ENCODE measurements at regions not wholly inside any gene's neighbourhood (a gene's known extent, or its start where the extent isn't known, plus 50 kb on each side); places are given as distances from the start of the nearest gene placed in this dataset.

DNA sequence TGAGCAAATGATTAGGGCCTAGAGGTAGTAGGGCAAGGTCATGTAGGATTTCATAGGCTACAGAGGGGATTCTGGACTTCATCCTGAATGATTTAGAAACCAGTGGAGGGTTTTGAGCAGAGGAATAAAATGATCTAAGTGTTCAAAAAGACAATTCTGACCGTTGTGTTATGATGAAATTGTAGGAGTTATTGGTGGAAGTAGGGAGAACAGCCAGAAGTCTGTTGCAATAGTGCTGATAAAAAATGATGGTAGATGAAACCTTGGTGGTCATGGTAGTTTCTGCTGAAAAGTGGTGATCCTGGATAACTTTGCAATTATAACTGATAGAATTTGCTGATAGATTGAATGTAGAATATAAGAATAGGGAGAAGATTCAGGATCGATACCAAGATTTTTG lies 60.2 kb downstream of the MID1IP1 start:
- Histone ChIP-seq H3K9me1 (ENCODE audit: control insufficient read depth, extremely low read depth, insufficient read depth, low read length) (no peaks in the 10 kb centered on the region), H3K4me3 (ENCODE audit: control insufficient read depth in 2 of 3, extremely low read depth in 1 of 3, insufficient read depth in 2 of 3, low read depth in 1 of 3, low read length in 3 of 3) (no peak overlapping the region), H3K79me2 (ENCODE audit: control insufficient read depth, insufficient read depth, low read length) (no peaks in the 10 kb centered on the region), H3K36me3 (ENCODE audit: control insufficient read depth in 2 of 2, extremely low read depth in 1 of 2, insufficient read depth in 2 of 2, low read length in 2 of 2) (no peaks in the 10 kb centered on the region), H3K9ac (ENCODE audit: control insufficient read depth, extremely low read depth, insufficient read depth, low read length) (no peak overlapping the region), H3K4me2 (ENCODE audit: control insufficient read depth, extremely low read depth, insufficient read depth, low read depth, low read length) (no peak overlapping the region), H2AFZ (ENCODE audit: control insufficient read depth, low read length) (no peak overlapping the region), H3K4me1 (ENCODE audit: control insufficient read depth, extremely low read depth, insufficient read depth, low read length) (no peaks in the 10 kb centered on the region), H3K27me3 (ENCODE audit: control insufficient read depth, extremely low read depth, insufficient read depth, low read length) (no peaks in the 10 kb centered on the region), H3K27ac (ENCODE audit: control insufficient read depth, insufficient read depth, low read length) (no peak overlapping the region), H4K20me1 (ENCODE audit: control insufficient read depth, extremely low read depth, insufficient read depth, low read length) (no peaks in the 10 kb centered on the region), H3K9me3 (ENCODE audit: control insufficient read depth, low read depth, low read length) (no peaks in the 10 kb centered on the region)
- DNase-seq (ENCODE audit: low read depth, low spot score), result no peak
- no peak for TF ChIP-seq EZH2 (IDR thresholded peaks at IDR 0.05; ENCODE audit: low read length)
- TF ChIP-seq, protein P1, sequence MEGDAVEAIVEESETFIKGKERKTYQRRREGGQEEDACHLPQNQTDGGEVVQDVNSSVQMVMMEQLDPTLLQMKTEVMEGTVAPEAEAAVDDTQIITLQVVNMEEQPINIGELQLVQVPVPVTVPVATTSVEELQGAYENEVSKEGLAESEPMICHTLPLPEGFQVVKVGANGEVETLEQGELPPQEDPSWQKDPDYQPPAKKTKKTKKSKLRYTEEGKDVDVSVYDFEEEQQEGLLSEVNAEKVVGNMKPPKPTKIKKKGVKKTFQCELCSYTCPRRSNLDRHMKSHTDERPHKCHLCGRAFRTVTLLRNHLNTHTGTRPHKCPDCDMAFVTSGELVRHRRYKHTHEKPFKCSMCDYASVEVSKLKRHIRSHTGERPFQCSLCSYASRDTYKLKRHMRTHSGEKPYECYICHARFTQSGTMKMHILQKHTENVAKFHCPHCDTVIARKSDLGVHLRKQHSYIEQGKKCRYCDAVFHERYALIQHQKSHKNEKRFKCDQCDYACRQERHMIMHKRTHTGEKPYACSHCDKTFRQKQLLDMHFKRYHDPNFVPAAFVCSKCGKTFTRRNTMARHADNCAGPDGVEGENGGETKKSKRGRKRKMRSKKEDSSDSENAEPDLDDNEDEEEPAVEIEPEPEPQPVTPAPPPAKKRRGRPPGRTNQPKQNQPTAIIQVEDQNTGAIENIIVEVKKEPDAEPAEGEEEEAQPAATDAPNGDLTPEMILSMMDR (optimal IDR thresholded peaks at IDR 0.05 in 1 of 3, IDR thresholded peaks at IDR 0.05 in 1 of 3, conservative IDR thresholded peaks at IDR 0.05 in 1 of 3; ENCODE audit: extremely low read depth in 1 of 3, insufficient read depth in 2 of 3, low read length in 3 of 3), result no peak
- FAIRE-seq, result no peak
- dilution Hi-C loops (cut with MboI; ENCODE audit: extremely low pct_ligation_motif_present, low sequenced_read_pairs), result no loop called here

DNA sequence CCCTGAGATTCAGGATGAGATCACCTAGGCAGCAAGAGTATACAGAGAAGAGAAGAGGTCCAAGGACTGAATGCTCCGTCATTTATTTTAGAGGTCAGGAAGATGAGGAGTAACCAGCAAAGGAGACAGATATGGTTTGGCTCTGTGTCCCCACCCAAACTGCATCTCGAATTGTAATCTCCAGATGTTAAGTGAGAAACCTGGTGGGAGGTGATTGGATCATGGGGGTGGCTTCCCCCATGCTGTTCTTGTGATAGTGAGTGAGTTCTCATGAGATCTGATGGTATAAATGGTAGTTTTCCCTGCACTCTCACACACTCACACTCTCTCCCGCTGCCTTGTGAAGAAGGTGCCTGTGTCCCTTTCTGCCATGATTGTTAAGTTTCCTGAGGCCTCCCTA lies 60.8 kb downstream of the MID1IP1 start:
- Histone ChIP-seq H3K9ac (ENCODE audit: control insufficient read depth, extremely low read depth, insufficient read depth, low read length) (no peak overlapping the region), H3K9me1 (ENCODE audit: control insufficient read depth, extremely low read depth, insufficient read depth, low read length) (no peaks in the 10 kb centered on the region), H3K9me3 (ENCODE audit: control insufficient read depth, low read depth, low read length) (no peaks in the 10 kb centered on the region), H3K36me3 (ENCODE audit: control insufficient read depth in 2 of 2, extremely low read depth in 1 of 2, insufficient read depth in 2 of 2, low read length in 2 of 2) (no peaks in the 10 kb centered on the region), H2AFZ (ENCODE audit: control insufficient read depth, low read length) (no peak overlapping the region), H3K4me1 (ENCODE audit: control insufficient read depth, extremely low read depth, insufficient read depth, low read length) (no peaks in the 10 kb centered on the region), H3K79me2 (ENCODE audit: control insufficient read depth, insufficient read depth, low read length) (no peaks in the 10 kb centered on the region), H4K20me1 (ENCODE audit: control insufficient read depth, extremely low read depth, insufficient read depth, low read length) (no peaks in the 10 kb centered on the region), H3K4me3 (ENCODE audit: control insufficient read depth in 2 of 3, extremely low read depth in 1 of 3, insufficient read depth in 2 of 3, low read depth in 1 of 3, low read length in 3 of 3) (no peak overlapping the region), H3K27me3 (ENCODE audit: control insufficient read depth, extremely low read depth, insufficient read depth, low read length) (no peaks in the 10 kb centered on the region), H3K27ac (ENCODE audit: control insufficient read depth, insufficient read depth, low read length) (no peak overlapping the region), H3K4me2 (ENCODE audit: control insufficient read depth, extremely low read depth, insufficient read depth, low read depth, low read length) (no peak overlapping the region)
- dilution Hi-C loops (cut with MboI; ENCODE audit: extremely low pct_ligation_motif_present, low sequenced_read_pairs), result no loop called here
- DNase-seq (ENCODE audit: low read depth, low spot score) (no peak), FAIRE-seq (no peak)
- TF ChIP-seq EZH2 (IDR thresholded peaks at IDR 0.05; ENCODE audit: low read length), result no peak
- TF ChIP-seq, protein P1 (optimal IDR thresholded peaks at IDR 0.05 in 1 of 3, IDR thresholded peaks at IDR 0.05 in 1 of 3, conservative IDR thresholded peaks at IDR 0.05 in 1 of 3; ENCODE audit: extremely low read depth in 1 of 3, insufficient read depth in 2 of 3, low read length in 3 of 3), result no peak

Data from keratinocyte (primary cell).